GM10266 (cell line): ENCODE measurements at regions not wholly inside any gene's neighbourhood (a gene's known extent, or its start where the extent isn't known, plus 50 kb on each side); places are given as distances from the start of the nearest gene placed in this dataset.

Experiments
- DNase-seq: peaks from one replicate; pipeline ENCODE4 v3.0.0; 2012; ENCODE audit errors: extremely low spot score
- CTCF ChIP-seq: IDR thresholded peaks from 2 replicates; pipeline ENCODE4 v1.5.1; 2012; ENCODE audit warnings: mild to moderate bottlenecking, low read depth; ENCODE audit not compliant: control insufficient read depth, insufficient read depth; ENCODE audit errors: missing control alignments

GRCh38 chr12:116418551-116418950 is 140.6 kb upstream of the MAP1LC3B2 start:
- no peak for TF ChIP-seq CTCF
- DNase-seq: no peak

GRCh38 chr12:116420227-116420880 is 138.8 kb upstream of the MAP1LC3B2 start:
- no peak for TF ChIP-seq CTCF
- DNase-seq: no peak

GRCh38 chr12:116421785-116422538 is 137.2 kb upstream of the MAP1LC3B2 start:
- no peak for DNase-seq
- no peak for TF ChIP-seq CTCF

- no peak for DNase-seq
- no peak for TF ChIP-seq CTCF
These were observed 136.1 kb upstream of the MAP1LC3B2 start for GRCh38 chr12:116423094-116423493.

- no peak for DNase-seq
- TF ChIP-seq CTCF: no peak
These were observed 133.7 kb upstream of the MAP1LC3B2 start for GRCh38 chr12:116425256-116426193.

GRCh38 chr12:116426391-116427136 is 132.6 kb upstream of the MAP1LC3B2 start:
- TF ChIP-seq CTCF: no peak
- no peak for DNase-seq
